Activated T-cell treated with anti-CD3 and anti-CD28 coated beads, Interleukin-2, amount 50 U/mL, for 72 hours (primary cell): ENCODE measurements at regions not wholly inside any gene's neighbourhood (a gene's known extent, or its start where the extent isn't known, plus 50 kb on each side); places are given as distances from the start of the nearest gene placed in this dataset.

Experiments
- ATAC-seq, 2 donors: fragments of 150-1000 bp; cut with Tn5 transposase; replicated peaks in 1 of 2; 2 replicates each; pipeline ENCODE4 v1.10.0; 2021; ENCODE audit warnings: moderate library complexity in 2 of 2, mild to moderate bottlenecking in 1 of 2
- DNase-seq, 2 donors: peaks; one replicate each; pipeline ENCODE4 v3.0.0; 2021 to 2022; ENCODE audit warnings: mixed read lengths in 1 of 2
- H3K27ac Mint-ChIP-seq: one replicate; pipeline ENCODE4 v1.8.0; 2022; ENCODE audit warnings: mild to moderate bottlenecking, moderate library complexity, mixed read lengths
- H3K27me3 Mint-ChIP-seq: one replicate; pipeline ENCODE4 v1.8.0; 2022; ENCODE audit warnings: low read depth, mixed read lengths
- H3K36me3 Mint-ChIP-seq, 2 donors: one replicate each; pipeline ENCODE4 v1.8.0; 2022; ENCODE audit warnings: mixed read lengths in 2 of 2, mild to moderate bottlenecking in 1 of 2; ENCODE audit not compliant: insufficient read depth in 2 of 2
- H3K4me1 Mint-ChIP-seq: one replicate; pipeline ENCODE4 v1.8.0; 2022; ENCODE audit warnings: low read depth, mixed read lengths
- H3K4me3 Mint-ChIP-seq, 2 donors: one replicate each; pipeline ENCODE4 v1.8.0; 2022; ENCODE audit warnings: mild to moderate bottlenecking in 2 of 2, mixed read lengths in 2 of 2, moderate library complexity in 2 of 2
- H3K9me3 Mint-ChIP-seq, 2 donors: one replicate each; pipeline ENCODE4 v1.8.0; 2022; ENCODE audit warnings: mixed read lengths in 2 of 2

DNA sequence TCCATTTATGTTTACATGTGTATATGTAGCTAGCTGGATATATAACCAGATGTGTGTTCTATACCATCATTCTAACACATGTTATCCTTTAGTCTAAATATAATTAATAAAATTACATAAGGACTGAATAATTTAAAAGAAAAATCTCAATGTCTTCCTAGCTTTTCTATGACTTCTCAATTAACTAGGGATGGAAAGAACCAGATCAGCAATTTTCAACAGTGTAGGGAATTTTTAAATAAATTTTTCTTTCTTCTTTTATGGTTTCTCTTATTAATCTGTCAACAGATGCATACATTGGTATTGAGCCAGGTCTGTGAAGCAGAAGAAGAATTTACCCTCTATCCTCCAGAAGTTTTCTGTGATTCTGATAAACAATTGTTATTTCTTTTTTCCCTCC is 2180.4 kb upstream of the C9orf72 start:
- ATAC-seq, result no peak
- H3K4me3 Mint-ChIP-seq, result no peak overlapping the region
- no peaks in the 10 kb centered on the region for H3K27me3 Mint-ChIP-seq
- H3K36me3 Mint-ChIP-seq, result no peaks in the 10 kb centered on the region
- H3K27ac Mint-ChIP-seq, result no peak overlapping the region
- DNase-seq, result no peak
- H3K4me1 Mint-ChIP-seq, result no peaks in the 10 kb centered on the region
- H3K9me3 Mint-ChIP-seq, result peaks cover 0 to 5% of the 10 kb centered on the region in 2 donors

GRCh38 chr9:29769019-29769418 is 2195.7 kb upstream of the C9orf72 start:
- Mint-ChIP-seq H3K4me1 (no peaks in the 10 kb centered on the region), H3K27ac (no peak overlapping the region), H3K9me3 (peaks cover 5 to 7% of the 10 kb centered on the region in 2 donors), H3K36me3 (no peaks in the 10 kb centered on the region), H3K27me3 (no peaks in the 10 kb centered on the region), H3K4me3 (no peak overlapping the region)
- no peak for ATAC-seq
- no peak for DNase-seq

DNA sequence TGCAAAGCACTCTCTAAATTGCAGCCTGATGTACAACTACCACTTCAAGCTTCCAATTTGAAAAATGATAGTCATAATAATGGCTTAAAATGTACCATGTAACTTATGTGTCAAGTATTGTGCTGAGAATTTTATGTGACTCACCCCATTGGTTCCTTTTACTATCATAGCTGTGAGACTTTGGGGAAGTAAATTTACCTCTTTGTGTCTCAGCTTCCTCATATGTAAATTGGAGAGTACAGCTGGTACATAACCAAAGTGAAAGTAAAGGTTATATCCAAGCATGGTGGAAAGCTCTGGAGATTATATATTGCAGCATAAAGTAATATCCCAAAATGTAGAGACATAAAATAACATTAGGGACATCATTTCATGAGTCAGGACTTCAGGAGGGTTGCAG is 2200.4 kb upstream of the C9orf72 start:
- no peaks in the 10 kb centered on the region for H3K27me3 Mint-ChIP-seq
- peaks cover 4 to 7% of the 10 kb centered on the region in 2 donors for H3K9me3 Mint-ChIP-seq
- no peak overlapping the region for H3K4me3 Mint-ChIP-seq
- H3K27ac Mint-ChIP-seq, result no peak overlapping the region
- ATAC-seq (no peak), DNase-seq (no peak)
- no peaks in the 10 kb centered on the region for H3K36me3 Mint-ChIP-seq
- no peaks in the 10 kb centered on the region for H3K4me1 Mint-ChIP-seq

DNA sequence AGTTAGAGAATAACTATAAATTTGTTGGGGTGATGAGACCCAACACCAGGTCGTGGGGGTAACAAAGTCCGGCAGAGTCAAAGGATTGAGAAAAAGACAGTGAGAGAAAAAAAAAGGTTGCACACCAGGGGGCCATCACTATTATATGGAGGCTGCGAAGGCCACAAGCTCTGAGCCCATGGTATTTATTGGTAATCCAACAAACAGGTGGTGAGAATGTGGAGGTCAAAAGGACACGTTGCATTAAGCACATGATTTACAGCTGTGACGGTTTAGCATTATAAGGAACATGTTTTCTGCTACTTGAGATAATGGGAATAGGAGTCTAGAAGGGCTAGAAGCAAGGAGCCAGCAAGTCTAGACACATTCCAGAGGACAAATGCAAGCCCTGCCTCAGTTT is 2202.2 kb upstream of the C9orf72 start:
- Mint-ChIP-seq H3K36me3 (no peaks in the 10 kb centered on the region), H3K27ac (no peak overlapping the region), H3K9me3 (peaks cover 3 to 7% of the 10 kb centered on the region in 2 donors), H3K27me3 (no peaks in the 10 kb centered on the region), H3K4me1 (no peaks in the 10 kb centered on the region), H3K4me3 (no peak overlapping the region)
- ATAC-seq (no peak), DNase-seq (no peak)

DNA sequence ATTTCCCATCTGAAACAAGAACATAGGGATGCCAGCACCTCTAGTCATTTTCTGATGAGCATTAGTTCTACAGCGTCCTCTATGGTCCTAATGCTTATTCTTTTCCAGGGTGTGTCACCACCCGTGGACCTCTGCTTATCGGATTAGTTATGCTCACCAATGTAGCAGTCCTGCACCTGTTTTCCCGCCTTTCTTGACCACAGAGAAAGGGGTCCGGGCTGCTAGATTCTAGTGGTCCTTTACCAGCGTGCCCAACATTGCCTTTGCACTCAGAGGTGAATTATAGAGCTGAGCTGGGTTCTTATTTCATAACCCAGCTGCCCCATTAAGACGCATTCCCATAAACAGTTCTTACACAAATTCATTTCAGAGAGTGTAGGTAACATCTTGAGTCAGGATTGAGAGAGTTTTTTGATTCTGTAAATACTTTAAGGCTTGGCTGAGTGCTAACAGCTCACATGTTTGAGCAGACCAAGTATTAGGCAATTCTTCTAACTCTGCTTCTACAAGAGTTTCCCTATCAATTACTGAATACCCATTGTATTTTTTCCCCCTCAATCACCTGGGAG is 2205.1 kb upstream of the C9orf72 start:
- no peak for DNase-seq
- Mint-ChIP-seq H3K36me3 (no peaks in the 10 kb centered on the region), H3K27ac (no peak overlapping the region), H3K9me3 (peaks cover 0 to 3% of the 10 kb centered on the region in 2 donors), H3K4me3 (no peak overlapping the region), H3K27me3 (no peaks in the 10 kb centered on the region), H3K4me1 (no peaks in the 10 kb centered on the region)
- ATAC-seq, result no peak

GRCh38 chr9:29793970-29794369 is 2220.7 kb upstream of the C9orf72 start:
- Mint-ChIP-seq H3K27ac (no peak overlapping the region), H3K4me1 (no peaks in the 10 kb centered on the region), H3K27me3 (no peaks in the 10 kb centered on the region), H3K9me3 (peaks cover under 1 to 4% of the 10 kb centered on the region in 2 donors), H3K4me3 (no peak overlapping the region), H3K36me3 (no peaks in the 10 kb centered on the region)
- DNase-seq (no peak), ATAC-seq (no peak)

DNA sequence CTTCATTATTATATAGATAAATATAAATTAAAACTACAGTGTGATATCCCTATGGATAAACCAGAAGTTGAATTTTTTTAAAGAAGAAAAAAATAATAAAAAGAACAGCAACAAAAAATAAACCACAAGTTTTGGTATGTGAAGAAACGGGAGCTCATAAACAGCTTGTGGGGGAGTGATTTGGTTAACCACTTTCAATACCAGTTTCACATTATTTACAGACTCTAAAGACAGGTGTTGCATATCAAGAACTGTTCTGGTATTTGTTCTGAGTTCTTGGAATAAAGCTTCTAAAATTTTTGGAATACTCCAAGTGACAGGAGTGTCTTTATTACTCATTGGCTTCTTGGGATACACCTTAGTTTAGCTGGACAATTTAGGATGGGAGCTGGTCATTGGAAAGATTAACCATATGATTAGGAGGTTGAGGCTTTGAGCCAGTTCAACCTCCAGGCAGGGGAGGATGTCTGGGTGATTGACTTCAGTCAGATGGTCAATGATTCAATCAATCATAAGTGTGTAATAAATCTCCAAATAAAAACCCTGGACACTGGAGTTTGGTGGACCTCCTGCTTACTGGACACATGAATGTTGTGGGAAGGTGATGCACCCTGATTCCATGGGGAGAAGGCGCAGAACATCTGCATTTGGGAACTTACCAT is 2223.1 kb upstream of the C9orf72 start:
- no peak overlapping the region for H3K4me3 Mint-ChIP-seq
- H3K27me3 Mint-ChIP-seq, result no peaks in the 10 kb centered on the region
- ATAC-seq (no peak), DNase-seq (no peak)
- H3K4me1 Mint-ChIP-seq, result no peaks in the 10 kb centered on the region
- no peaks in the 10 kb centered on the region for H3K36me3 Mint-ChIP-seq
- peaks cover 2 to 4% of the 10 kb centered on the region in 2 donors for H3K9me3 Mint-ChIP-seq
- no peak overlapping the region for H3K27ac Mint-ChIP-seq

GRCh38 chr9:29798599-29798998 is 2225.3 kb upstream of the C9orf72 start:
- H3K9me3 Mint-ChIP-seq, result peaks cover 4 to 6% of the 10 kb centered on the region in 2 donors
- no peaks in the 10 kb centered on the region for H3K27me3 Mint-ChIP-seq
- ATAC-seq, result no peak
- H3K36me3 Mint-ChIP-seq, result no peaks in the 10 kb centered on the region
- H3K4me3 Mint-ChIP-seq, result no peak overlapping the region
- H3K4me1 Mint-ChIP-seq, result no peaks in the 10 kb centered on the region
- H3K27ac Mint-ChIP-seq, result no peak overlapping the region
- no peak for DNase-seq

- H3K27me3 Mint-ChIP-seq, result no peaks in the 10 kb centered on the region
- H3K4me3 Mint-ChIP-seq, result no peak overlapping the region
- H3K9me3 Mint-ChIP-seq, result peaks cover 4 to 6% of the 10 kb centered on the region in 2 donors
- ATAC-seq (no peak), DNase-seq (no peak)
- H3K27ac Mint-ChIP-seq, result no peak overlapping the region
- no peaks in the 10 kb centered on the region for H3K4me1 Mint-ChIP-seq
- no peaks in the 10 kb centered on the region for H3K36me3 Mint-ChIP-seq
Measured at GRCh38 chr9:29799227-29799626, 2225.9 kb upstream of the C9orf72 start.

DNA sequence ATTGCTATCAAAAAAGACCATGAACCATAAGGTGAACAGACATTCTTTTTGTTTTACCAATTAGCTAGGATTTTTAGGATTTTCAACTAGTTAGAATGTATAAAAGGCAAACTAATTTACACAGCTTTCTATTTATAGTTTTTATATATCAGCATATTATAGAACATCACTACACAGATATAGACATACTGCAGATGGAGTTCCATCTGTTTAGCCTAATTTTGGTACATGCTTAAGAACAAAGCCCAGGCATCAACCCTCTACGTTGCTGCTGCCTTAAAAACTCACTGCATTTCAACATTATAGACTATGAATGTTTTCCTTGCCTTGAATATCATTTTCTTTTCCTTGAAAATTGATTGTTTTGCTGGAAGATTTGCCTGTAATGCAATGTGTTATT is 2227.5 kb upstream of the C9orf72 start:
- ATAC-seq (no peak), DNase-seq (no peak)
- peaks cover 2 to 4% of the 10 kb centered on the region in 2 donors for H3K9me3 Mint-ChIP-seq
- no peaks in the 10 kb centered on the region for H3K36me3 Mint-ChIP-seq
- no peak overlapping the region for H3K4me3 Mint-ChIP-seq
- no peaks in the 10 kb centered on the region for H3K4me1 Mint-ChIP-seq
- no peak overlapping the region for H3K27ac Mint-ChIP-seq
- H3K27me3 Mint-ChIP-seq, result no peaks in the 10 kb centered on the region

GRCh38 chr9:29802454-29802853 is 2229.2 kb upstream of the C9orf72 start:
- ATAC-seq, result no peak
- Mint-ChIP-seq H3K4me1 (no peaks in the 10 kb centered on the region), H3K4me3 (no peak overlapping the region), H3K27ac (no peak overlapping the region), H3K27me3 (no peaks in the 10 kb centered on the region), H3K9me3 (peaks cover 2 to 4% of the 10 kb centered on the region in 2 donors), H3K36me3 (no peaks in the 10 kb centered on the region)
- no peak for DNase-seq

DNA sequence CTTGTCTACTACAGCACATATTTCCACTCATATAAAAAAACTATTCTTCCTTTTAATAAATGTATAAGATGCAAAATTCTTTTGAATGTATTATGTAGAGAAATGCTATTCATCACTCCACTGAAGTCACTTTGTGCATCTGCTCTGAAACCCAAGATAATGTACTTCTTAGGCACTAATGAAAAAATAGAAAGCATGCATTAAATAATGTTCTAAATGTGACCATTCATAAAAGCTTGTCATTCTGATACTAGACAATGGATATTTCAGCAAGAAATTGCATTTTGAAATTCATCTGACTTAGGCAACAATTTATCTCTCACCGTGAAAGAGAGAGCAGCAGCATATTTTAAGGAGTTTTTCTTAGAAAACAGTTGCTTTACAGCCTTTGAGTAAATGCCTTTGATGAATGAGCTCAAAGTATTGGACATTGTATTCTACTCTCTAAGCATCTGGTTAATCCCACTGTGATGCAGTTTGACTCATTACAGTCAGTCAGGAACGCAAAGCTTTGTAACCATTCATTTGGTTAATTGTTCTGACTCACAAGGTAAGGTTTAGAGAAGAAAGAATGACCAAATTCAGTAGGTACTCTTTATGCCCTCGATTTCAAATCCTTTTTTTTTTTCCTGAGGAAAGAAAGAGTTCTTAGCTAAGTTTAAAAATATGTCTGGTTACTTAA is 2233.8 kb upstream of the C9orf72 start:
- no peak for DNase-seq
- Mint-ChIP-seq H3K9me3 (peaks cover 2 to 4% of the 10 kb centered on the region in 2 donors), H3K36me3 (peaks cover 0 to 3% of the 10 kb centered on the region in 2 donors), H3K27me3 (no peaks in the 10 kb centered on the region), H3K27ac (no peak overlapping the region), H3K4me3 (no peak overlapping the region), H3K4me1 (no peaks in the 10 kb centered on the region)
- no peak for ATAC-seq

GRCh38 chr9:29816954-29817703 is 2243.8 kb upstream of the C9orf72 start:
- Mint-ChIP-seq H3K9me3 (peaks cover 14 to 15% of the 10 kb centered on the region in 2 donors), H3K27me3 (no peaks in the 10 kb centered on the region), H3K36me3 (peaks cover 6 to 11% of the 10 kb centered on the region in 2 donors), H3K4me3 (no peak overlapping the region), H3K27ac (no peak overlapping the region), H3K4me1 (no peaks in the 10 kb centered on the region)
- DNase-seq, result no peak
- no peak for ATAC-seq
